IMR-90 (cell line): ENCODE measurements at regions not wholly inside any gene's neighbourhood (a gene's known extent, or its start where the extent isn't known, plus 50 kb on each side); places are given as distances from the start of the nearest gene placed in this dataset.

Experiments
- ATAC-seq: fragments of 200-7000 bp; cut with Tn5 transposase; 2 replicates; pipeline ENCODE4 v1.9.1; 2020; ENCODE audit warnings: low read depth, mild to moderate bottlenecking, moderate library complexity
- BruUV-seq: library from RNA; stranded (reverse); fragments of 400-500 nt; replicated peaks from 2 replicates; lab custom pipeline; 2021; lab: Mats Ljungman, UMichigan
- CTCF ChIA-PET: fragments of 300-600 bp; formaldehyde crosslinking; extraction: SDS; loops from one replicate; lab custom pipeline; 2021; ENCODE audit warnings: antibody characterized with exemption; lab: Yijun Ruan, JAX
- POLR2A ChIA-PET: fragments of 300-600 bp; sonication (Branson Sonifier 250); formaldehyde crosslinking; loops from one replicate; lab custom pipeline; 2022; ENCODE audit warnings: antibody characterized with exemption; ENCODE audit not compliant: unreplicated experiment; lab: Charles Lee
- DNase-seq: peaks from one replicate; pipeline ENCODE4 v3.0.0; 2013
- H2AFZ ChIP-seq: replicated peaks from 2 replicates; pipeline ENCODE3; 2013; ENCODE audit warnings: low read length, mild to moderate bottlenecking; ENCODE audit not compliant: poor library complexity
- H2AK5ac ChIP-seq: 2 replicates; pipeline ENCODE4 v1.6.1; 2013; ENCODE audit warnings: low read depth, low read length, inconsistent platforms
- H2AK9ac ChIP-seq: replicated peaks from 2 replicates; pipeline ENCODE3; 2013; ENCODE audit warnings: mild to moderate bottlenecking, low read depth, low read length, moderate library complexity; ENCODE audit not compliant: poor library complexity
- H2BK120ac ChIP-seq: 2 replicates; pipeline ENCODE4 v1.6.1; 2013; ENCODE audit warnings: low read depth, low read length, inconsistent platforms
- H2BK15ac ChIP-seq: 3 replicates; pipeline ENCODE4 v1.6.1; 2013; ENCODE audit warnings: low read depth, low read length, inconsistent platforms
- H2BK20ac ChIP-seq: 2 replicates; pipeline ENCODE4 v1.6.1; 2013; ENCODE audit warnings: low read depth, mild to moderate bottlenecking, inconsistent platforms, low read length, moderate library complexity
- H2BK5ac ChIP-seq: 2 replicates; pipeline ENCODE4 v1.6.1; 2013; ENCODE audit warnings: mild to moderate bottlenecking, low read depth, low read length, inconsistent platforms; ENCODE audit not compliant: poor library complexity, severe bottlenecking
- H3K14ac ChIP-seq: replicated peaks from 2 replicates; pipeline ENCODE4 v1.6.1; 2013; ENCODE audit warnings: low read depth, low read length, inconsistent platforms
- H3K18ac ChIP-seq: 2 replicates; pipeline ENCODE4 v1.6.1; 2013; ENCODE audit warnings: low read depth, low read length, control low read depth
- H3K23ac ChIP-seq: 2 replicates; pipeline ENCODE4 v1.6.1; 2013; ENCODE audit warnings: low read depth, low read length, inconsistent platforms
- H3K27ac ChIP-seq: 2 replicates; pipeline ENCODE4 v1.5.1; 2013; ENCODE audit warnings: mild to moderate bottlenecking, control low read depth, low read length; ENCODE audit not compliant: insufficient read depth
- H3K27me3 ChIP-seq: 2 replicates; pipeline ENCODE4 v1.6.1; 2013; ENCODE audit warnings: low read length; ENCODE audit not compliant: control insufficient read depth, insufficient read depth
- H3K36me3 ChIP-seq: 2 replicates; pipeline ENCODE4 v1.6.1; 2013; ENCODE audit warnings: low read length, mixed read lengths; ENCODE audit not compliant: control insufficient read depth, insufficient read depth
- H3K4ac ChIP-seq: 2 replicates; pipeline ENCODE4 v1.6.1; 2013; ENCODE audit warnings: low read depth, low read length, inconsistent platforms
- H3K4me1 ChIP-seq: 2 replicates; pipeline ENCODE4 v1.6.1; 2013; ENCODE audit warnings: low read length, mixed read lengths; ENCODE audit not compliant: control insufficient read depth, insufficient read depth
- H3K4me2 ChIP-seq: 2 replicates; pipeline ENCODE4 v1.6.1; 2013; ENCODE audit warnings: low read depth, mild to moderate bottlenecking, control low read depth, low read length, moderate library complexity
- H3K4me3 ChIP-seq: 2 replicates; pipeline ENCODE4 v1.5.1; 2013; ENCODE audit warnings: low read depth, mild to moderate bottlenecking, control low read depth, low read length, moderate library complexity; ENCODE audit not compliant: insufficient read depth
- H3K56ac ChIP-seq: 2 replicates; pipeline ENCODE4 v1.6.1; 2013; ENCODE audit warnings: low read length, inconsistent platforms; ENCODE audit not compliant: insufficient read depth; ENCODE audit errors: extremely low read depth
- H3K79me1 ChIP-seq, 2 experiments: 2 replicates each; pipeline ENCODE4 v1.6.1; 2013; ENCODE audit warnings: low read length in 2 of 2, inconsistent platforms in 1 of 2, low read depth in 1 of 2
- H3K9ac ChIP-seq: 2 replicates; pipeline ENCODE4 v1.6.1; 2013; ENCODE audit warnings: low read depth, low read length, control low read depth
- H3K9me1 ChIP-seq: 2 replicates; pipeline ENCODE4 v1.6.1; 2013; ENCODE audit warnings: low read length, inconsistent platforms; ENCODE audit not compliant: insufficient read depth
- H3K9me3 ChIP-seq: 2 replicates; pipeline ENCODE4 v1.6.1; 2013; ENCODE audit warnings: low read length; ENCODE audit not compliant: control insufficient read depth, insufficient read depth
- H4K20me1 ChIP-seq: 2 replicates; pipeline ENCODE4 v1.6.1; 2013; ENCODE audit warnings: low read length, inconsistent platforms; ENCODE audit not compliant: insufficient read depth
- H4K5ac ChIP-seq: 2 replicates; pipeline ENCODE4 v1.6.1; 2013; ENCODE audit warnings: mild to moderate bottlenecking, low read depth, low read length, control low read depth
- H4K8ac ChIP-seq, 2 experiments: 2 replicates each; pipeline ENCODE4 v1.6.1; 2013; ENCODE audit warnings: low read depth in 2 of 2, low read length in 2 of 2, control low read depth in 1 of 2, inconsistent platforms in 1 of 2
- H4K91ac ChIP-seq: 2 replicates; pipeline ENCODE4 v1.6.1; 2013; ENCODE audit warnings: low read depth, low read length, inconsistent platforms; ENCODE audit not compliant: insufficient read depth
- BHLHE40 ChIP-seq: fragments of 150-350 bp; IDR thresholded peaks from 2 replicates; pipeline ENCODE4 v1.6.1; 2016; ENCODE audit warnings: mild to moderate bottlenecking, low read depth, low read length
- CEBPB ChIP-seq: IDR thresholded peaks from 2 replicates; pipeline ENCODE4 v1.6.1; 2012; ENCODE audit warnings: low read depth, low read length, improper control_type of control experiment
- CHD1 ChIP-seq: IDR thresholded peaks from 2 replicates; pipeline ENCODE4 v1.6.1; 2012; ENCODE audit warnings: low read depth, low read length, improper control_type of control experiment
- CTCF ChIP-seq: conservative IDR thresholded peaks from 2 replicates; pipeline ENCODE4 v1.5.1; 2012; ENCODE audit warnings: mild to moderate bottlenecking, low read depth, low read length, improper control_type of control experiment
- ELK1 ChIP-seq: fragments of 150-350 bp; IDR thresholded peaks from 2 replicates; pipeline ENCODE4 v1.6.1; 2016; ENCODE audit warnings: low read depth, mild to moderate bottlenecking, low read length, moderate library complexity, borderline replicate concordance
- FOS ChIP-seq: fragments of 150-350 bp; IDR thresholded peaks from 2 replicates; pipeline ENCODE4 v1.6.1; 2016; ENCODE audit warnings: low read depth, low read length
- MAFK ChIP-seq: IDR thresholded peaks from 2 replicates; pipeline ENCODE4 v1.6.1; 2012; ENCODE audit warnings: low read depth, low read length, improper control_type of control experiment
- MAZ ChIP-seq: IDR thresholded peaks from 2 replicates; pipeline ENCODE4 v1.6.1; 2012; ENCODE audit warnings: low read depth, mild to moderate bottlenecking, low read length, improper control_type of control experiment, moderate library complexity, borderline replicate concordance
- MXI1 ChIP-seq: IDR thresholded peaks from 2 replicates; pipeline ENCODE4 v1.6.1; 2012; ENCODE audit warnings: low read depth, mild to moderate bottlenecking, low read length, moderate library complexity, borderline replicate concordance
- NFE2L2 ChIP-seq: fragments of 150-350 bp; IDR thresholded peaks from 2 replicates; pipeline ENCODE4 v1.6.1; 2016; ENCODE audit warnings: low read depth, mild to moderate bottlenecking, low read length
- POLR2A ChIP-seq: IDR thresholded peaks from 2 replicates; pipeline ENCODE4 v1.6.1; 2012; ENCODE audit warnings: mild to moderate bottlenecking, low read depth, low read length
- RAD21 ChIP-seq: IDR thresholded peaks from 2 replicates; pipeline ENCODE4 v1.6.1; 2012; ENCODE audit warnings: low read length, improper control_type of control experiment
- RCOR1 ChIP-seq: IDR thresholded peaks from 2 replicates; pipeline ENCODE4 v1.6.1; 2012; ENCODE audit warnings: mild to moderate bottlenecking, low read length, improper control_type of control experiment; ENCODE audit not compliant: insufficient replicate concordance
- RFX5 ChIP-seq: IDR thresholded peaks from 2 replicates; pipeline ENCODE4 v1.8.0; 2012; ENCODE audit warnings: low read depth, mild to moderate bottlenecking, low read length, moderate library complexity
- SMC3 ChIP-seq: fragments of 150-350 bp; IDR thresholded peaks from 2 replicates; pipeline ENCODE4 v1.6.1; 2016; ENCODE audit warnings: low read depth, mild to moderate bottlenecking, antibody characterized with exemption, low read length, moderate library complexity
- WGBS, 2 experiments: methylation state at CpG; one replicate each; pipeline versions ENCODE4 v1.1.5 to v1.1.7; 2013; ENCODE audit warnings: missing lambda C conversion rate in 2 of 2; ENCODE audit not compliant: insufficient read length in 1 of 2; ENCODE audit errors: extremely low coverage in 2 of 2; 5-methylcytosine and 5-hydroxymethylcytosine counted together
- dilution Hi-C: fragments of 300-500 bp; cut with HindIII; formaldehyde crosslinking; loops from one replicate; pipeline ENCODE4 v1.14.3; 2018; ENCODE audit warnings: low sequenced_read_pairs; ENCODE audit not compliant: unreplicated experiment
- in situ Hi-C: fragments of 300-500 bp; cut with MboI; formaldehyde crosslinking; loops from 3 replicates; pipeline ENCODE4 v1.14.3; 2019; ENCODE audit warnings: low sequenced_read_pairs, inconsistent platforms, mixed read lengths
- intact Hi-C: fragments of 100-400 bp; cut with micrococcal nuclease; formaldehyde crosslinking; loops from 2 replicates; pipeline ENCODE4 v1.10.0; 2022
- TF ChIP-seq, protein P1 (sequence below): fragments of 150-350 bp; IDR thresholded peaks from 2 replicates; pipeline ENCODE4 v1.6.1; 2017; ENCODE audit warnings: mild to moderate bottlenecking, antibody characterized with exemption, low read length, low read depth

DNA sequence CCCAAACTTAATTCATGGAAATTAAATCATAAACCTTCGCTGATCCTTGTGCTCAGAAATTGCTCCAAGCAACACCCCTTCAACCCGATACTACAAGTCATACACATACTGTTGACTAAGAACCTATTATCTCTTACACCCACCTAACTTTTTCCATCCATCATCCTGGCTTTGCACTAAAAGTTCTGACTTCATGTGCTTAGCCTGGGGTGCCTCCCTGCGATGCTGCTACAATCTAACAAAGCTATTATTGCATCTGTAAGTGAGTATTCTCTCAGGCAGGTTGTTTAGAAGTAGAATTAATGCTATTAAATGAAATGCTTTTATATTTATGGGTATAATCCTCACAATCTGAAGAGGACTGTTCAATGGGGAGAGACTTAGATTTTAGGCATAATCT, 619.8 kb downstream of the CCDC85A start:
- Histone ChIP-seq H3K4ac (no peak overlapping the region), H3K9ac (no peak overlapping the region), H3K36me3 (no peaks in the 10 kb centered on the region), H2AK5ac (no peak overlapping the region), H3K9me3 (0 out of 2 replicates have a peak, but pooled peaks cover 2% of the 10 kb centered on the region), H2AK9ac (no peak overlapping the region), H2BK120ac (no peak overlapping the region), H3K4me2 (no peak overlapping the region), H3K4me3 (no peak overlapping the region), H4K8ac (no peak overlapping the region), H3K27me3 (no peaks in the 10 kb centered on the region), H3K9me1 (no peaks in the 10 kb centered on the region), H3K23ac (no peak overlapping the region), H4K20me1 (no peaks in the 10 kb centered on the region), H2BK5ac (no peak overlapping the region), H2BK20ac (no peak overlapping the region), H3K27ac (no peak overlapping the region), H3K56ac (no peak overlapping the region), H3K14ac (no peak overlapping the region), H4K91ac (no peak overlapping the region), H4K5ac (no peak overlapping the region), H3K79me1 (no peaks in the 10 kb centered on the region), H3K4me1 (no peaks in the 10 kb centered on the region), H2BK15ac (no peak overlapping the region), H2AFZ (no peak overlapping the region), H3K18ac (no peak overlapping the region)
- ChIA-PET POLR2A (no interaction called here), CTCF (no interaction called here)
- intact Hi-C loops = no loop called here
- no CpG with 5 or more reads among the region's 3 CpGs for WGBS, 2 experiments
- in situ Hi-C loops = no loop called here
- DNase-seq (no peak), ATAC-seq (no peak)
- dilution Hi-C loops = no loop called here
- TF ChIP-seq RAD21 = no peak
- no peak for TF ChIP-seq CEBPB
- no peak for TF ChIP-seq ELK1
- no peak for TF ChIP-seq MXI1
- no peak for TF ChIP-seq POLR2A
- TF ChIP-seq RCOR1 = no peak
- no peak for TF ChIP-seq MAZ
- TF ChIP-seq SMC3 = no peak
- no peak for TF ChIP-seq CHD1
- no peak for TF ChIP-seq FOS
- TF ChIP-seq CTCF = no peak
- no peak for TF ChIP-seq BHLHE40
- TF ChIP-seq, protein P1, sequence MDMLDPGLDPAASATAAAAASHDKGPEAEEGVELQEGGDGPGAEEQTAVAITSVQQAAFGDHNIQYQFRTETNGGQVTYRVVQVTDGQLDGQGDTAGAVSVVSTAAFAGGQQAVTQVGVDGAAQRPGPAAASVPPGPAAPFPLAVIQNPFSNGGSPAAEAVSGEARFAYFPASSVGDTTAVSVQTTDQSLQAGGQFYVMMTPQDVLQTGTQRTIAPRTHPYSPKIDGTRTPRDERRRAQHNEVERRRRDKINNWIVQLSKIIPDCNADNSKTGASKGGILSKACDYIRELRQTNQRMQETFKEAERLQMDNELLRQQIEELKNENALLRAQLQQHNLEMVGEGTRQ = no peak
- no peak for TF ChIP-seq NFE2L2
- no peak for TF ChIP-seq MAFK
- no peak for TF ChIP-seq RFX5
- BruUV-seq = no TSS peak
